HepG2 (cell line): ENCODE measurements at regions not wholly inside any gene's neighbourhood (a gene's known extent, or its start where the extent isn't known, plus 50 kb on each side); places are given as distances from the start of the nearest gene placed in this dataset.
"Not testable (repeated sequence)": the region's sequence is repeated elsewhere in the genome, so short reads cannot be mapped to it uniquely, and the experiment has no call there.

Source experiments
- ARHGAP35 ChIP-seq: sonication (generic); formaldehyde crosslinking; IDR thresholded peaks from 2 replicates; pipeline ENCODE4 v1.9.0; 2022; ENCODE audit warnings: mild to moderate bottlenecking, inconsistent platforms, moderate library complexity, missing genetic modification reagents, borderline replicate concordance
- ARNT ChIP-seq: fragments of 450-650 bp; IDR thresholded peaks from 2 replicates; pipeline ENCODE4 v1.6.1; 2017
- CHD2 ChIP-seq: IDR thresholded peaks from 2 replicates; pipeline ENCODE4 v1.6.1; 2011; ENCODE audit warnings: low read depth, low read length, improper control_type of control experiment
- CTCF ChIP-seq: sonication (generic); formaldehyde crosslinking; IDR thresholded peaks from 2 replicates; pipeline ENCODE4 v1.5.0; 2020; ENCODE audit warnings: mild to moderate bottlenecking, missing genetic modification reagents, moderate library complexity
- ETV6 ChIP-seq: sonication (generic); formaldehyde crosslinking; conservative IDR thresholded peaks from 2 replicates; pipeline ENCODE4 v1.4.0; 2020; ENCODE audit warnings: missing genetic modification reagents
- NFYB ChIP-seq: sonication (generic); formaldehyde crosslinking; IDR thresholded peaks from 2 replicates; pipeline ENCODE4 v1.4.0; 2020; ENCODE audit warnings: missing genetic modification reagents
- ZHX2 ChIP-seq, 2 experiments: sonication (generic) in 1 of 2; formaldehyde crosslinking in 1 of 2; IDR thresholded peaks; 2 replicates each; pipeline versions ENCODE4 v1.6.1 to v1.9.0; 2014 to 2022; ENCODE audit warnings: antibody characterized with exemption in 1 of 2, borderline replicate concordance in 1 of 2, inconsistent platforms in 1 of 2, low read depth in 1 of 2, missing genetic modification reagents in 1 of 2
- ZKSCAN1 ChIP-seq: fragments of 150-350 bp; IDR thresholded peaks from 2 replicates; pipeline ENCODE4 v1.6.1; 2014; ENCODE audit warnings: low read length
- ZNF660 ChIP-seq: sonication (generic); formaldehyde crosslinking; IDR thresholded peaks from 2 replicates; pipeline ENCODE4 v1.5.1; 2020; ENCODE audit warnings: mild to moderate bottlenecking, low read depth, missing genetic modification reagents, borderline replicate concordance

GRCh38 chr20:29311046-29311445 is 1946.4 kb upstream of the DEFB115 start:
- TF ChIP-seq CTCF (CRISPR knock-in tag); ARHGAP35 (CRISPR knock-in tag); ARNT; ZKSCAN1; CHD2; ZHX2 (IDR thresholded peaks at IDR 0.05; ENCODE audit: low read depth); ZHX2 (CRISPR knock-in tag; IDR thresholded peaks at IDR 0.05; ENCODE audit: borderline replicate concordance); ZNF660 (CRISPR knock-in tag); ETV6; NFYB: not testable (repeated sequence)
